Esophagus muscularis mucosa (tissue), 3 donors: ENCODE measurements at regions not wholly inside any gene's neighbourhood (a gene's known extent, or its start where the extent isn't known, plus 50 kb on each side); places are given as distances from the start of the nearest gene placed in this dataset.

Experiments used
- POLR2A ChIP-seq: fragments of 450-650 bp; IDR thresholded peaks from one replicate; pipeline ENCODE4 v1.6.1; 2017; ENCODE audit warnings: antibody characterized with exemption, moderate library complexity, mild to moderate bottlenecking, low read depth
- POLR2AphosphoS5 ChIP-seq, 2 donors: sonication (generic); formaldehyde crosslinking; IDR thresholded peaks; one replicate each; pipeline ENCODE4 v1.6.1; 2017; ENCODE audit warnings: antibody characterized with exemption in 2 of 2
- TF ChIP-seq, protein P1 (sequence below), 3 experiments: fragments of 200-600 bp in 2 of 3; fragments of 450-650 bp in 1 of 3; sonication (generic) in 2 of 3; IDR thresholded peaks; one replicate each; pipeline ENCODE4 v1.5.1; 2017 to 2019; ENCODE audit warnings: antibody characterized with exemption in 3 of 3, mild to moderate bottlenecking in 2 of 3, moderate library complexity in 1 of 3

DNA sequence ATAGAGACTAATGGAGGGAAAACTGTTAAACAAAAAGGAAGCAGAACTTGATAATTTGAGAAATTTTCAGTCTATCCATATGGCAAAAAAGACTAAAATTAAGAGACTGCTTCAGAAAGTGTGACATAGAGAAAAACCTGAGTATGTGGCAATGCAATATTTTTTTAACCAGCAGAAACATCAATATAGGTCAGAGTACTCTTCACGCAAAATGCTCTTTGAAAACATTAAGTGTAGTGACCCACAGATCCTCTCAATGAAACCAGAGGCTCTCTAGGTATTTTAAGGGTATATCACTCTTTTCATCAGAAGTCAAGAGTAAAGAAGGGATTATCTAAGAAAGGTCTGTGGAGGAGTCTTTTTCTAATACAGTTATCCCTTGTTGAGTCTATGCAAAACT, 1394.8 kb downstream of the DSC3 start:
- TF ChIP-seq, protein P1, sequence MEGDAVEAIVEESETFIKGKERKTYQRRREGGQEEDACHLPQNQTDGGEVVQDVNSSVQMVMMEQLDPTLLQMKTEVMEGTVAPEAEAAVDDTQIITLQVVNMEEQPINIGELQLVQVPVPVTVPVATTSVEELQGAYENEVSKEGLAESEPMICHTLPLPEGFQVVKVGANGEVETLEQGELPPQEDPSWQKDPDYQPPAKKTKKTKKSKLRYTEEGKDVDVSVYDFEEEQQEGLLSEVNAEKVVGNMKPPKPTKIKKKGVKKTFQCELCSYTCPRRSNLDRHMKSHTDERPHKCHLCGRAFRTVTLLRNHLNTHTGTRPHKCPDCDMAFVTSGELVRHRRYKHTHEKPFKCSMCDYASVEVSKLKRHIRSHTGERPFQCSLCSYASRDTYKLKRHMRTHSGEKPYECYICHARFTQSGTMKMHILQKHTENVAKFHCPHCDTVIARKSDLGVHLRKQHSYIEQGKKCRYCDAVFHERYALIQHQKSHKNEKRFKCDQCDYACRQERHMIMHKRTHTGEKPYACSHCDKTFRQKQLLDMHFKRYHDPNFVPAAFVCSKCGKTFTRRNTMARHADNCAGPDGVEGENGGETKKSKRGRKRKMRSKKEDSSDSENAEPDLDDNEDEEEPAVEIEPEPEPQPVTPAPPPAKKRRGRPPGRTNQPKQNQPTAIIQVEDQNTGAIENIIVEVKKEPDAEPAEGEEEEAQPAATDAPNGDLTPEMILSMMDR (IDR thresholded peaks at IDR 0.05) = no peak
- no peak for TF ChIP-seq POLR2A
- no peak for TF ChIP-seq POLR2AphosphoS5 (IDR thresholded peaks at IDR 0.05)
